HG03097 (cell line): ENCODE measurements at regions not wholly inside any gene's neighbourhood (a gene's known extent, or its start where the extent isn't known, plus 50 kb on each side); places are given as distances from the start of the nearest gene placed in this dataset.

ENCODE experiments used
- ATAC-seq: cut with Tn5 transposase; IDR thresholded peaks from one replicate; pipeline ENCODE4 v1.9.1; 2021; ENCODE audit not compliant: unreplicated experiment, low FRiP score

- ATAC-seq = no peak
Observed at GRCh38 chr11:129723146-129723760, 92.4 kb upstream of the TMEM45B start.

- no peak for ATAC-seq
Observed at GRCh38 chr11:129723761-129724162, 91.9 kb upstream of the TMEM45B start.

- no peak for ATAC-seq
Observed at GRCh38 chr11:129724866-129725265, 90.8 kb upstream of the TMEM45B start.

- no peak for ATAC-seq
Observed at GRCh38 chr11:129726179-129726578, 89.5 kb upstream of the TMEM45B start.

- no peak for ATAC-seq
Observed at GRCh38 chr11:129728581-129728980, 87.1 kb upstream of the TMEM45B start.

- ATAC-seq = no peak
Observed at GRCh38 chr11:129729216-129729615, 86.4 kb upstream of the TMEM45B start.

GRCh38 chr11:129729823-129730222, 85.8 kb upstream of the TMEM45B start:
- ATAC-seq = no peak

- ATAC-seq = no peak
Observed at GRCh38 chr11:129731316-129731715, 84.3 kb upstream of the TMEM45B start.

- no peak for ATAC-seq
Observed at GRCh38 chr11:129732941-129733340, 82.7 kb upstream of the TMEM45B start.

- no peak for ATAC-seq
Observed at GRCh38 chr11:129733384-129733783, 82.3 kb upstream of the TMEM45B start.

GRCh38 chr11:129733981-129734380, 81.7 kb upstream of the TMEM45B start:
- ATAC-seq = no peak

GRCh38 chr11:129734654-129735053, 81.0 kb upstream of the TMEM45B start:
- ATAC-seq = no peak

GRCh38 chr11:129737831-129738230, 77.8 kb upstream of the TMEM45B start:
- ATAC-seq = no peak

- no peak for ATAC-seq
Observed at GRCh38 chr11:129738242-129738641, 77.4 kb upstream of the TMEM45B start.

GRCh38 chr11:129739339-129739738, 76.3 kb upstream of the TMEM45B start:
- ATAC-seq = no peak

GRCh38 chr11:129740125-129740719, 75.4 kb upstream of the TMEM45B start:
- no peak for ATAC-seq

- ATAC-seq = no peak
Observed at GRCh38 chr11:129743112-129743815, 72.4 kb upstream of the TMEM45B start.

- no peak for ATAC-seq
Observed at GRCh38 chr11:129747071-129747470, 68.6 kb upstream of the TMEM45B start.

- no peak for ATAC-seq
Observed at GRCh38 chr11:129749141-129749540, 66.5 kb upstream of the TMEM45B start.

GRCh38 chr11:129750343-129751292, 65.0 kb upstream of the TMEM45B start:
- ATAC-seq = peak; percentile 63

GRCh38 chr11:129751511-129751910, 64.1 kb upstream of the TMEM45B start:
- ATAC-seq = no peak
